Endothelial cell of umbilical vein (primary cell): ENCODE measurements at regions not wholly inside any gene's neighbourhood (a gene's known extent, or its start where the extent isn't known, plus 50 kb on each side); places are given as distances from the start of the nearest gene placed in this dataset.

Experiments used
- BruUV-seq: library from RNA; stranded (reverse); fragments of 400-500 nt; replicated peaks from 2 replicates; lab custom pipeline; 2021; lab: Mats Ljungman, UMichigan
- CTCF ChIA-PET: fragments of 300-600, 350-600 bp; sonication (Branson Sonifier 250); formaldehyde crosslinking; loops from one replicate; lab custom pipeline; 2021; ENCODE audit warnings: antibody characterized with exemption, inconsistent platforms; lab: Charles Lee
- POLR2A ChIA-PET: fragments of 300-600, 350-600 bp; sonication (Branson Sonifier 250); formaldehyde crosslinking; loops from one replicate; lab custom pipeline; 2021; ENCODE audit warnings: antibody characterized with exemption, inconsistent platforms; lab: Charles Lee
- DNase-seq: peaks from one replicate; pipeline ENCODE4 v3.0.0-alpha.2; 2011; ENCODE audit warnings: low read depth, low spot score
- FAIRE-seq: peaks from 2 replicates; lab custom pipeline; 2011; peaks lifted over from hg19 to GRCh38; lab: Jason Lieb, UNC
- H2AFZ ChIP-seq: 2 replicates; pipeline ENCODE4 v1.6.0; 2012; ENCODE audit warnings: low read depth, low read length, control low read depth, inconsistent platforms
- H3K27ac ChIP-seq: 2 replicates; pipeline ENCODE4 v1.5.1; 2011; ENCODE audit warnings: low read depth, mild to moderate bottlenecking, control low read depth, low read length, moderate library complexity; ENCODE audit not compliant: insufficient read depth
- H3K27me3 ChIP-seq, 2 experiments: 2 replicates each; pipeline versions ENCODE4 v1.6.0 to v1.6.1; 2011; ENCODE audit warnings: low read length in 2 of 2, mixed read lengths in 1 of 2; ENCODE audit not compliant: control insufficient read depth in 2 of 2, insufficient read depth in 2 of 2
- H3K36me3 ChIP-seq, 2 experiments: 2 replicates in 1 of 2; 3 replicates in 1 of 2; pipeline ENCODE4 v1.5.1; 2011; ENCODE audit warnings: low read length in 2 of 2, mild to moderate bottlenecking in 1 of 2, moderate library complexity in 1 of 2; ENCODE audit not compliant: control insufficient read depth in 2 of 2, insufficient read depth in 2 of 2; ENCODE audit errors: extremely low read depth in 1 of 2
- H3K4me1 ChIP-seq: 3 replicates; pipeline ENCODE4 v1.5.1; 2011; ENCODE audit warnings: mild to moderate bottlenecking, low read length; ENCODE audit not compliant: control insufficient read depth, insufficient read depth; ENCODE audit errors: extremely low read depth
- H3K4me2 ChIP-seq: 2 replicates; pipeline ENCODE4 v1.6.1; 2011; ENCODE audit warnings: low read length, control low read depth, mixed read lengths; ENCODE audit not compliant: insufficient read depth
- H3K4me3 ChIP-seq, 3 experiments: fragments of 200-600 bp in 1 of 3; sonication (generic), shearing (Covaris generic) in 1 of 3; replicated peaks in 1 of 3; 2 replicates each; pipeline ENCODE4 v1.5.1; 2011 to 2016; ENCODE audit warnings: control low read depth in 3 of 3, low read length in 3 of 3, mild to moderate bottlenecking in 2 of 3, inconsistent platforms in 1 of 3, low read depth in 1 of 3, moderate library complexity in 1 of 3; ENCODE audit not compliant: insufficient read depth in 1 of 3
- H3K79me2 ChIP-seq: 2 replicates; pipeline ENCODE4 v1.6.0; 2012; ENCODE audit warnings: low read length, inconsistent platforms; ENCODE audit not compliant: control insufficient read depth, insufficient read depth
- H3K9ac ChIP-seq: replicated peaks from 2 replicates; pipeline ENCODE3; 2011; ENCODE audit warnings: low read length, control low read depth; ENCODE audit not compliant: insufficient read depth; ENCODE audit errors: extremely low read depth
- H3K9me1 ChIP-seq: replicated peaks from 3 replicates; pipeline ENCODE4 v1.6.0; 2011; ENCODE audit warnings: mild to moderate bottlenecking, low read length; ENCODE audit not compliant: control insufficient read depth, insufficient read depth; ENCODE audit errors: extremely low read depth
- H3K9me3 ChIP-seq: replicated peaks from 2 replicates; pipeline ENCODE4 v1.5.1; 2012; ENCODE audit warnings: low read length, inconsistent platforms; ENCODE audit not compliant: control insufficient read depth, insufficient read depth
- H4K20me1 ChIP-seq: replicated peaks from 2 replicates; pipeline ENCODE3; 2011; ENCODE audit warnings: mild to moderate bottlenecking, low read length; ENCODE audit not compliant: control insufficient read depth, insufficient read depth; ENCODE audit errors: extremely low read depth
- EZH2 ChIP-seq: IDR thresholded peaks from 2 replicates; pipeline ENCODE4 v1.6.1; 2012; ENCODE audit warnings: borderline replicate concordance, low read depth, mild to moderate bottlenecking, moderate library complexity, low read length, inconsistent platforms; ENCODE audit not compliant: severe bottlenecking
- FOS ChIP-seq: IDR thresholded peaks from 2 replicates; pipeline ENCODE4 v1.6.1; 2011; ENCODE audit warnings: mild to moderate bottlenecking, low read length, moderate library complexity, borderline replicate concordance; ENCODE audit not compliant: insufficient read depth
- GATA2 ChIP-seq: IDR thresholded peaks from 2 replicates; pipeline ENCODE4 v1.7.0; 2011; ENCODE audit warnings: low read depth, mild to moderate bottlenecking, moderate library complexity, mixed read lengths, low read length; ENCODE audit not compliant: insufficient read length, insufficient read depth
- JUN ChIP-seq: IDR thresholded peaks from 2 replicates; pipeline ENCODE4 v1.6.1; 2011; ENCODE audit warnings: borderline replicate concordance, low read depth; ENCODE audit not compliant: insufficient read length, insufficient read depth
- MYC ChIP-seq: IDR thresholded peaks from one replicate; pipeline ENCODE4 v1.6.1; 2011; ENCODE audit warnings: mild to moderate bottlenecking, low read depth, low read length
- POLR2A ChIP-seq: IDR thresholded peaks from 2 replicates; pipeline ENCODE4 v1.6.1; 2012; ENCODE audit warnings: low read depth, mild to moderate bottlenecking, control low read depth, low read length
- POLR2AphosphoS5 ChIP-seq: IDR thresholded peaks from 2 replicates; pipeline ENCODE4 v1.6.1; 2012; ENCODE audit warnings: low read depth, mild to moderate bottlenecking, control low read depth, low read length, moderate library complexity; ENCODE audit not compliant: insufficient read depth
- dilution Hi-C: fragments of 300-500 bp; cut with MboI; formaldehyde crosslinking; loops from one replicate; pipeline ENCODE4 v1.15.0; 2019; ENCODE audit warnings: low sequenced_read_pairs; ENCODE audit not compliant: extremely low pct_ligation_motif_present
- intact Hi-C: fragments of 100-400 bp; cut with micrococcal nuclease; formaldehyde crosslinking; loops from one replicate; pipeline ENCODE4 v1.10.0; 2022
- TF ChIP-seq, protein P1 (sequence below): IDR thresholded peaks from 2 replicates; pipeline ENCODE4 v1.6.1; 2011; ENCODE audit not compliant: insufficient read depth, insufficient read length
- TF ChIP-seq, protein P2 (sequence below), 2 donors: IDR thresholded peaks; 1 replicate in 1 of 2; 2 replicates in 1 of 2; pipeline ENCODE4 v1.5.1; 2011; ENCODE audit warnings: low read length in 2 of 2, mild to moderate bottlenecking in 2 of 2, moderate library complexity in 2 of 2, control low read depth in 1 of 2, inconsistent platforms in 1 of 2, low read depth in 1 of 2; ENCODE audit not compliant: insufficient read depth in 1 of 2; ENCODE audit errors: extremely low read depth in 1 of 2

DNA sequence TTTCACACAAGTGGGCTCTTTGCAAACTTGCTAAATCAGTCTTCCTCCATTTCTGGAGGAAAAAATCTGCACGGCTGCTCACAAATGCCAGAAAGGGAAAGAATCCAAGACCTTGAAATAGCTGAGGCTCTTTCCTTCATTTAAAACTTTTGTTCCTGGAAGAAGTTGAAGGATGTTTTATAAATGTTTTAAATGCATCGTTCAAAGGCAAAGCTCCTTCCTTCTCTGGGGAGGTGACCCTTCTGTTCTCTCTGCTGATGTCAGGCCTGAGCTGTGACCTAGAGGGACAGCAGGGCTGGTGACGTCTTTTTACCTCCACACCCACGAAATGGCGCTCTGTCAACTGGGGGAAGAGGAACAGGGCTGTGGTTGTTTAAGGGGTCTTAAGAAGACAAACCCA lies 376.4 kb upstream of the ZNF507 start:
- Histone ChIP-seq H4K20me1 (no peaks in the 10 kb centered on the region), H2AFZ (no peak overlapping the region), H3K36me3 (no peaks in the 10 kb centered on the region), H3K27ac (no peak overlapping the region), H3K4me3 (no peak overlapping the region), H3K4me1 (no peaks in the 10 kb centered on the region), H3K4me2 (no peak overlapping the region), H3K9ac (no peak overlapping the region), H3K27me3 (no peaks in the 10 kb centered on the region), H3K9me3 (peaks cover 4% of the 10 kb centered on the region), H3K79me2 (no peaks in the 10 kb centered on the region), H3K9me1 (no peaks in the 10 kb centered on the region)
- dilution Hi-C loops, result no loop called here
- DNase-seq (no peak), FAIRE-seq (no peak)
- BruUV-seq, result no TSS peak
- TF ChIP-seq JUN (no peak), MYC (no peak), FOS (no peak)
- ChIA-PET CTCF (no interaction called here), POLR2A (no interaction called here)
- intact Hi-C loops, result no loop called here

DNA sequence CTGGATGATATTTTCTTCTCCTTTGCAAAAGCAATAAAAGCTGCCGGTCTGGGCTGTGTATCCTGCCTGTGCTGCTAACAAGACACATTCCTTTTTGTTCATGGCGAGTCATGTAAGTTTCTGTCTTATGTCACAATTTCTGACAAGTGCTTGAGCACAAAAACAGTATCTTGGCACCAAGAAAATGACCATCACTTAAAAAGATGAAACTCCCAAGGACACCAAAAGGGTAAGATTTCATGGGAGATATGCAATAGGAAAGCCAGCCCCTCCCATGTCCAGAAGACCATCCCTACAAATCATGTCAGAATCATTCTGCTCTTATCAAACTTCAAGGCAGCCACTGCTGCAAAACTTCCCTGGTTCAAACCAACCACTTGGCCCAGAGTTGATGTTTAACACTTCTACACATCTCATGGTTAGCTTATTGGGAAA lies 375.4 kb upstream of the ZNF507 start:
- dilution Hi-C loops (no loop called here), intact Hi-C loops (no loop called here)
- Histone ChIP-seq H3K36me3 (no peaks in the 10 kb centered on the region), H3K4me3 (no peak overlapping the region), H2AFZ (no peak overlapping the region), H3K9ac (no peak overlapping the region), H3K79me2 (no peaks in the 10 kb centered on the region), H3K4me1 (no peaks in the 10 kb centered on the region), H3K4me2 (no peak overlapping the region), H3K9me1 (no peaks in the 10 kb centered on the region), H3K27ac (no peak overlapping the region), H3K27me3 (no peaks in the 10 kb centered on the region), H3K9me3 (peaks cover 2% of the 10 kb centered on the region), H4K20me1 (no peaks in the 10 kb centered on the region)
- BruUV-seq, result no TSS peak
- TF ChIP-seq, protein P1, sequence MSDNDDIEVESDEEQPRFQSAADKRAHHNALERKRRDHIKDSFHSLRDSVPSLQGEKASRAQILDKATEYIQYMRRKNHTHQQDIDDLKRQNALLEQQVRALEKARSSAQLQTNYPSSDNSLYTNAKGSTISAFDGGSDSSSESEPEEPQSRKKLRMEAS, result no peak
- TF ChIP-seq FOS (no peak), EZH2 (no peak), GATA2 (no peak), POLR2A (no peak), POLR2AphosphoS5 (no peak), MYC (no peak), JUN (no peak)
- TF ChIP-seq, protein P2, sequence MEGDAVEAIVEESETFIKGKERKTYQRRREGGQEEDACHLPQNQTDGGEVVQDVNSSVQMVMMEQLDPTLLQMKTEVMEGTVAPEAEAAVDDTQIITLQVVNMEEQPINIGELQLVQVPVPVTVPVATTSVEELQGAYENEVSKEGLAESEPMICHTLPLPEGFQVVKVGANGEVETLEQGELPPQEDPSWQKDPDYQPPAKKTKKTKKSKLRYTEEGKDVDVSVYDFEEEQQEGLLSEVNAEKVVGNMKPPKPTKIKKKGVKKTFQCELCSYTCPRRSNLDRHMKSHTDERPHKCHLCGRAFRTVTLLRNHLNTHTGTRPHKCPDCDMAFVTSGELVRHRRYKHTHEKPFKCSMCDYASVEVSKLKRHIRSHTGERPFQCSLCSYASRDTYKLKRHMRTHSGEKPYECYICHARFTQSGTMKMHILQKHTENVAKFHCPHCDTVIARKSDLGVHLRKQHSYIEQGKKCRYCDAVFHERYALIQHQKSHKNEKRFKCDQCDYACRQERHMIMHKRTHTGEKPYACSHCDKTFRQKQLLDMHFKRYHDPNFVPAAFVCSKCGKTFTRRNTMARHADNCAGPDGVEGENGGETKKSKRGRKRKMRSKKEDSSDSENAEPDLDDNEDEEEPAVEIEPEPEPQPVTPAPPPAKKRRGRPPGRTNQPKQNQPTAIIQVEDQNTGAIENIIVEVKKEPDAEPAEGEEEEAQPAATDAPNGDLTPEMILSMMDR (IDR thresholded peaks at IDR 0.05; ENCODE audit: extremely low read depth in 1 of 2, insufficient read depth in 1 of 2, low read depth in 1 of 2, low read length in 2 of 2), result no peak
- DNase-seq, result no peak
- ChIA-PET CTCF (no interaction called here), POLR2A (no interaction called here)
- FAIRE-seq, result no peak
